A549 (cell line): ENCODE measurements at regions not wholly inside any gene's neighbourhood (a gene's known extent, or its start where the extent isn't known, plus 50 kb on each side); places are given as distances from the start of the nearest gene placed in this dataset.

Experiments used
- BHLHE40 ChIP-seq: IDR thresholded peaks from 2 replicates; pipeline ENCODE4 v1.6.1; 2012; ENCODE audit warnings: low read depth, low read length, inconsistent platforms
- EHMT2 ChIP-seq: fragments of 200-600 bp; sonication (generic); IDR thresholded peaks from 2 replicates; pipeline ENCODE4 v1.6.1; 2016; ENCODE audit warnings: antibody characterized with exemption, low read depth, mild to moderate bottlenecking, moderate library complexity
- EP300 ChIP-seq, 2 experiments: fragments of >200 bp; sonication (Bioruptor Twin); formaldehyde crosslinking; IDR thresholded peaks; 2 replicates in 1 of 2; 3 replicates in 1 of 2; pipeline ENCODE4 v1.6.1; 2016 to 2017
- ESRRA ChIP-seq: fragments of 150-350 bp; IDR thresholded peaks from 2 replicates; pipeline ENCODE4 v1.6.1; 2014; ENCODE audit warnings: mild to moderate bottlenecking, low read length, borderline replicate concordance
- JUNB ChIP-seq: fragments of >200 bp; sonication (Bioruptor Twin); formaldehyde crosslinking; IDR thresholded peaks from 2 replicates; pipeline ENCODE4 v1.6.1; 2016
- KDM5A ChIP-seq: fragments of 200-600 bp; sonication (generic); IDR thresholded peaks from 2 replicates; pipeline ENCODE4 v1.6.1; 2016; ENCODE audit warnings: antibody characterized with exemption, mild to moderate bottlenecking
- MAFK ChIP-seq: fragments of 450-650 bp; IDR thresholded peaks from 2 replicates; pipeline ENCODE4 v1.6.1; 2014; ENCODE audit not compliant: partially characterized antibody
- MYC ChIP-seq: IDR thresholded peaks from 2 replicates; pipeline ENCODE4 v1.6.1; 2012; ENCODE audit warnings: mild to moderate bottlenecking, inconsistent platforms, low read length, improper control_type of control experiment, borderline replicate concordance
- RAD21 ChIP-seq, 2 experiments: fragments of >200 bp in 1 of 2; sonication (Bioruptor Twin) in 1 of 2; formaldehyde crosslinking in 1 of 2; IDR thresholded peaks in 1 of 2; conservative IDR thresholded peaks in 1 of 2; 2 replicates in 1 of 2; 3 replicates in 1 of 2; pipeline ENCODE4 v1.6.1; 2012 to 2018; ENCODE audit warnings: inconsistent platforms in 1 of 2
- RNF2 ChIP-seq: fragments of 200-600 bp; sonication (generic); IDR thresholded peaks from 2 replicates; pipeline ENCODE4 v1.6.1; 2016; ENCODE audit warnings: low read depth, mild to moderate bottlenecking, antibody characterized with exemption, moderate library complexity, borderline replicate concordance
- TP53 ChIP-seq: fragments of 250-450 bp; sonication (Bioruptor Pico); IDR thresholded peaks from 2 replicates; pipeline ENCODE4 v1.5.0; 2021; ENCODE audit warnings: mild to moderate bottlenecking, moderate library complexity
- TF ChIP-seq, protein P1 (sequence below): fragments of >200 bp; sonication (Bioruptor Twin); formaldehyde crosslinking; IDR thresholded peaks from 3 replicates; pipeline ENCODE4 v1.5.1; 2016
- TF ChIP-seq, protein P2 (sequence below): fragments of 200-600 bp; sonication (generic); IDR thresholded peaks from 2 replicates; pipeline ENCODE4 v1.6.1; 2016; ENCODE audit warnings: antibody characterized with exemption, mild to moderate bottlenecking, moderate library complexity
- TF ChIP-seq, protein P3 (sequence below): fragments of 450-650 bp; IDR thresholded peaks from 2 replicates; pipeline ENCODE4 v1.6.1; 2014; ENCODE audit warnings: antibody characterized with exemption

DNA sequence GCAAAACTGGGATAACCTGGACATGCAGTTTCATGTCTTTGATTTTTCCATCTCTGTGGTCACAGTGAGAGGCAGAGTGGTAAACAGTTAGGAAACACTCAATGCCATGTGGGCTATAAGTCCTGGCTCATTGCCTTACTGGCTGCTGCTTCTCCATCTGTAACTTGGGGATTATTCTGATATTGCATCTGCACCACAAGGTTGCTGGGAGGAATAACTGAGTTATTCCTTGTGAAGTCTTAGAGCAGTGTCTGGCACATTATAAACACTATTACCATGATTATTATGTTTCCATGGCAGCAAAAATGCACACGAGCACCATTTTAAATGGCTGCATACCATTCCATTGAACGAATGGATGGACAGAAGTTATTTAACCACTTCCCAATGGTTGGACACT is 111.7 kb upstream of the CDH5 start:
- TF ChIP-seq, protein P1, sequence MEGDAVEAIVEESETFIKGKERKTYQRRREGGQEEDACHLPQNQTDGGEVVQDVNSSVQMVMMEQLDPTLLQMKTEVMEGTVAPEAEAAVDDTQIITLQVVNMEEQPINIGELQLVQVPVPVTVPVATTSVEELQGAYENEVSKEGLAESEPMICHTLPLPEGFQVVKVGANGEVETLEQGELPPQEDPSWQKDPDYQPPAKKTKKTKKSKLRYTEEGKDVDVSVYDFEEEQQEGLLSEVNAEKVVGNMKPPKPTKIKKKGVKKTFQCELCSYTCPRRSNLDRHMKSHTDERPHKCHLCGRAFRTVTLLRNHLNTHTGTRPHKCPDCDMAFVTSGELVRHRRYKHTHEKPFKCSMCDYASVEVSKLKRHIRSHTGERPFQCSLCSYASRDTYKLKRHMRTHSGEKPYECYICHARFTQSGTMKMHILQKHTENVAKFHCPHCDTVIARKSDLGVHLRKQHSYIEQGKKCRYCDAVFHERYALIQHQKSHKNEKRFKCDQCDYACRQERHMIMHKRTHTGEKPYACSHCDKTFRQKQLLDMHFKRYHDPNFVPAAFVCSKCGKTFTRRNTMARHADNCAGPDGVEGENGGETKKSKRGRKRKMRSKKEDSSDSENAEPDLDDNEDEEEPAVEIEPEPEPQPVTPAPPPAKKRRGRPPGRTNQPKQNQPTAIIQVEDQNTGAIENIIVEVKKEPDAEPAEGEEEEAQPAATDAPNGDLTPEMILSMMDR, result no peak
- TF ChIP-seq, protein P2, sequence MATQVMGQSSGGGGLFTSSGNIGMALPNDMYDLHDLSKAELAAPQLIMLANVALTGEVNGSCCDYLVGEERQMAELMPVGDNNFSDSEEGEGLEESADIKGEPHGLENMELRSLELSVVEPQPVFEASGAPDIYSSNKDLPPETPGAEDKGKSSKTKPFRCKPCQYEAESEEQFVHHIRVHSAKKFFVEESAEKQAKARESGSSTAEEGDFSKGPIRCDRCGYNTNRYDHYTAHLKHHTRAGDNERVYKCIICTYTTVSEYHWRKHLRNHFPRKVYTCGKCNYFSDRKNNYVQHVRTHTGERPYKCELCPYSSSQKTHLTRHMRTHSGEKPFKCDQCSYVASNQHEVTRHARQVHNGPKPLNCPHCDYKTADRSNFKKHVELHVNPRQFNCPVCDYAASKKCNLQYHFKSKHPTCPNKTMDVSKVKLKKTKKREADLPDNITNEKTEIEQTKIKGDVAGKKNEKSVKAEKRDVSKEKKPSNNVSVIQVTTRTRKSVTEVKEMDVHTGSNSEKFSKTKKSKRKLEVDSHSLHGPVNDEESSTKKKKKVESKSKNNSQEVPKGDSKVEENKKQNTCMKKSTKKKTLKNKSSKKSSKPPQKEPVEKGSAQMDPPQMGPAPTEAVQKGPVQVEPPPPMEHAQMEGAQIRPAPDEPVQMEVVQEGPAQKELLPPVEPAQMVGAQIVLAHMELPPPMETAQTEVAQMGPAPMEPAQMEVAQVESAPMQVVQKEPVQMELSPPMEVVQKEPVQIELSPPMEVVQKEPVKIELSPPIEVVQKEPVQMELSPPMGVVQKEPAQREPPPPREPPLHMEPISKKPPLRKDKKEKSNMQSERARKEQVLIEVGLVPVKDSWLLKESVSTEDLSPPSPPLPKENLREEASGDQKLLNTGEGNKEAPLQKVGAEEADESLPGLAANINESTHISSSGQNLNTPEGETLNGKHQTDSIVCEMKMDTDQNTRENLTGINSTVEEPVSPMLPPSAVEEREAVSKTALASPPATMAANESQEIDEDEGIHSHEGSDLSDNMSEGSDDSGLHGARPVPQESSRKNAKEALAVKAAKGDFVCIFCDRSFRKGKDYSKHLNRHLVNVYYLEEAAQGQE, result no peak
- no peak for TF ChIP-seq MYC
- TF ChIP-seq RAD21 (conservative IDR thresholded peaks at IDR 0.05 in 1 of 2, IDR thresholded peaks at IDR 0.05 in 1 of 2), result no peak
- TF ChIP-seq, protein P3, sequence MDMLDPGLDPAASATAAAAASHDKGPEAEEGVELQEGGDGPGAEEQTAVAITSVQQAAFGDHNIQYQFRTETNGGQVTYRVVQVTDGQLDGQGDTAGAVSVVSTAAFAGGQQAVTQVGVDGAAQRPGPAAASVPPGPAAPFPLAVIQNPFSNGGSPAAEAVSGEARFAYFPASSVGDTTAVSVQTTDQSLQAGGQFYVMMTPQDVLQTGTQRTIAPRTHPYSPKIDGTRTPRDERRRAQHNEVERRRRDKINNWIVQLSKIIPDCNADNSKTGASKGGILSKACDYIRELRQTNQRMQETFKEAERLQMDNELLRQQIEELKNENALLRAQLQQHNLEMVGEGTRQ, result no peak
- no peak for TF ChIP-seq ESRRA
- no peak for TF ChIP-seq MAFK
- TF ChIP-seq EP300 (IDR thresholded peaks at IDR 0.05), result no peak
- no peak for TF ChIP-seq KDM5A
- TF ChIP-seq TP53, result no peak
- no peak for TF ChIP-seq RNF2
- TF ChIP-seq BHLHE40, result no peak
- no peak for TF ChIP-seq JUNB
- no peak for TF ChIP-seq EHMT2
